Tongue (tissue), 1 donor: ENCODE measurements at regions not wholly inside any gene's neighbourhood (a gene's known extent, or its start where the extent isn't known, plus 50 kb on each side); places are given as distances from the start of the nearest gene placed in this dataset.
"Not testable (repeated sequence)": the region's sequence is repeated elsewhere in the genome, so short reads cannot be mapped to it uniquely, and the experiment has no call there.

Experiments used
- DNase-seq: peaks from one replicate; pipeline ENCODE4 v3.0.0-alpha.2; 2015

DNA sequence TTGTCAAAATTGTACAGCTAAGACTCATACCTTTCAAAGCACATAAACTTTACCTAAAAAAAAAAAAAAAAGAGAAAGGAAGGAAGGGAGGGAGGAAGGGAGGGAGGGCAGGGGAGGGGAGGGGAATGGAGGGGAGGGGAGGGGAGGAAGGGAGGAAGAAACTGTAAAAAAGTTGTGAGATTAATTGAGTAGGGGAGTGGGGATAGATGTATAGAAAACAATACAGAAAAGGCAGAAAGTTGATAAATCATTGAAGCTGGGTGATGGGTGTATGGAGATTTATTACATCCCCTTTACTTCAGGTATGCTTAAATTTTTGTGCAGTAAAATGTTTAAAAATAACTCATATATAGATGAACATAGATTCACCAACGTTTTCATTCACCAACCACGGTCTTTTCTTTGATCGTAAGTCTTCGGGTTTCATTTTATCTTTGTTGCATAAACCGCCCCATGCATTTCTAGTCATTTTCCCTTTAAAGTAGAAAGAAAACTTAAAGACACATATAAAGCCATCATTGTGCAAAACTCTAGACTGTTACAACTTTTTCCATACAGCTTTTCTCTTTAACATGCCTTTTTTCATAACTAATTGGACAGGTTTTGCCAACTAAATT lies 191.2 kb upstream of the KRR1 start:
- no peak for DNase-seq

DNA sequence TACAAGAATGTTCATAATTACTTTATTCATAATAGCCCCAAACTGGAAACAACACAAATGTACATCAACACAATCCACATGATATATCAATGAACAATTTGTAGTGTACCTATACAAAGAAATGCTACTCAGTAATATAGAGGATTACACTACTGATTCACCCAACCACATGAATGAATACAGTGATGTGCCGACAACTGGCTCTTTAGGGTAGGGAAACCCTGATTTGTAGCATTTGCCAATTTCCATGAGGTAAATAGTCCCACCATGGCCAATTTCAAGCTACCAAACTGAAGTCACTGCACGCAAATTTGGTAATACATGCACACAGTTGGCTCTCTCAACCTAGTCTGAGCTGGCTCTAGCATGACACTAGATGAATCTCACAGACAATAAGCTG lies 190.4 kb upstream of the KRR1 start:
- no peak for DNase-seq

DNA sequence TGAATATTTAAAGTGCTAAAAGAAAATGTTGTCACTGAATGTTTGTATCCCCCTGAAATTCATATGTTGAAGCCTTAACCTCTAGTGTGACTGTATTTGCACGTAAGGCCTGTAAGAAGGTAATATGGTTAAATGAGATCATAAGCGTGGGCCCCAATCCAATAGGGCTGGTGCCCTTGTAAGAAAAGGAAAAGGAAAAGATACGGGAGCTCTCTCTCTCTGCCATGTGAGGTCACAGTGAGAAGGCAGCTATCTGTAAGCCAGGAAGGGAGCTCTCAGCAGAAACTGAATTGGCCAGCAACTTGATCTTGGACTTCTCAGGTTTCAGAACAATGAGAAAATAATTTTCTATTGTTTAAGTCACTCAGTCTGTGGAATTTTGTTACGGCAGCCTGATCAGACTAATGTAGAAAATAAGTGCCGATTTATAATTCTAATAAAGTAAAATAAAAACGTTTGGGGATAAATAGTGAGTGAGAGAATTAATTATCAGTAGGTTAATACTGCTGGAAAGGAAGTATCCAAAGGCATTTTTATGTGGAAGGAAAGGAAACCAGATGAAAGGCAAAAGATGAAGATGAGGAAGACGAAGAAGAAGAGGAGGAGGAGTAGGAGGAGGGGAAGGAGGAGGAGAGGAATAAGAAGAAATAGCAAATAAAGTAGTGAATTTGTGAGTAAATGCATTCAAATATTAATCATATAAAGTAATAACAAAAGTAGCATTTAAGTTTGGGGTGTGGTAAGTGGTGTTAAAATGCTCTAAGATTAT lies 188.5 kb upstream of the KRR1 start:
- peak; percentile 37 for DNase-seq

DNA sequence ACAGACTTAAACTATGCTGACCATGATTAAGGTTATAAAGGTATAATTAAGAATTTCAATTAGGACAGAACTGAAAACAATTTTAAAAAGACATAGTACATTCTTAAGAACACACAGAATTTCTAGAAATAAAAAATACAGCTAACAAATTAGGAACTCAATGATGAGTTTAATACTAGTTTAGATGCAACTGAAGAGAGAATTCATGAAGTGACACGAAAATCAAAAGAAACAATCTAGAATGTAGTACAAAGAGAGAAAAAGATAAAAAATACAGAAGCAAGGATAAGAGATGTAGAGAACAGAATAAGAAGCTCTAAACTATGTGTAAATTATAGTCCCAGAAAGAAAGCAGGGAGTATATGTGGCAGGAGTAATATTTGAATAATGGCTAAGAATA lies 187.8 kb upstream of the KRR1 start:
- DNase-seq, result no peak

DNA sequence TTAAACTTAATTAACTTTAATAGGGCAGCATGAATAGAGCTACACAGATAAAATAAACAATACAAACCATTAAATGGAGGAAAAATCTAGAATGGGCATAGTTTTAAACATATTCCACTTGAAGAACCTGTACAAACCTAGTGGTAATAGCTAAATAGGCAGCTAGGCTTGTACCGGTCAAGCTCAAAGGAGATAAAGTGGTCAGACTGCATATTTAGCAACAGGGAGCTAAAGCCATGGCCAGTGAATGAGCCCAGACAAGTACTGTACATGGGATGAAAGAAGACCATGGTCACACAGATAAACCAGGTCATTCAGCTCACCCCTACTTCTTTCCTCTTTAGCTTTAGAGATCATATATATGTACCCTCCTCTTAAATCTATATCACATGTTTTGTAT lies 186.6 kb upstream of the KRR1 start:
- no peak for DNase-seq

DNA sequence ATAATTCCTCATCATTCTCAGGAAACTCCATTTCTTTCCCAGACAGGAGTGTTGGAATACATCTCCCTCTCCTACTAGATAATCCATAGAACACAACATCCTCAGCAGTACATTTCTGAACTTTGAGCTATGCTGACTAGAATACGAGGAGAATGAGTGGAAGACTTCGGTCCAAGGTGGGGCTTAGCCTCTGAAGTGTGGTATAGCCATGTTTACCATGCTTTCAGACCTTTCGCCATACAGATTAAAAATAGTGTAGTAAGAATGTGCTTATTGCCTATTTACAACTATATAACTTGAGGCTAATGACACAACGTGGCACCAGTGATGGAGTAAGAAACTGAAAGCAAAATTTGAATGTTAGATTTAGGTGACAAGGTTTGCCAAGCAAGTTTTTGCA lies 184.5 kb upstream of the KRR1 start:
- no peak for DNase-seq

DNA sequence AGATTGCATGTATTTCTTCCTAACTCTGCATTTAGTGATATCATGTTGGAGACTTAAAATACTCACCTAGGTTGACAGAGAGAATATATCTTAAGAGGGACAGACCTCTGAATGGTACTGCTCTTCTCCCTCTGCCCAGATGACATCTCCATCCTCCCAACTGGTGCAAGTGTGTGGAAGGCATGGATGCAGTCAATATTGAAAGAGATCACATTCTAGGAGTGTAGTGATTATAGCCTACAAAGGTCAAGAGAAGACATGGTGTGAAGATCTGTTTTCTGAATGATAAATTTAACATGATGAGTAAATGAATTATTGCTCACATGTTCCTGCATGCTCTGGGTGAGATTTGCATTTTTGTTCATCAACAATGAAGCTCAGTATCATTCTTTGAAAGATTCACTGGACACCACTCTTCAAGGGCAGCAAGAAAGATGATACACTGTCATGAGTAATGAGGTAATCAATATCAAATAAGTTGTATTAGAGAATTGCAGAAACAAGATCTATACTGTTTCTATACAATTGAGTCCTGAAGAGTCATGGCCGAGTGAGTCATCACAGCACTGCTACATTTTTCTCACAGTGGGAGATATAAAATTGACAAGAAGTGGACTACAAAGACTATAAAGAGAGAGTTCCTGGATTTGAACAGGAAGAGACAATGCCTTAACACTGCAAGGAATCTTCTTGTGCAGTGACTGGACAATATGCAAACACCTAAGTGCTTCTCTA lies 183.3 kb upstream of the KRR1 start:
- no peak for DNase-seq

DNA sequence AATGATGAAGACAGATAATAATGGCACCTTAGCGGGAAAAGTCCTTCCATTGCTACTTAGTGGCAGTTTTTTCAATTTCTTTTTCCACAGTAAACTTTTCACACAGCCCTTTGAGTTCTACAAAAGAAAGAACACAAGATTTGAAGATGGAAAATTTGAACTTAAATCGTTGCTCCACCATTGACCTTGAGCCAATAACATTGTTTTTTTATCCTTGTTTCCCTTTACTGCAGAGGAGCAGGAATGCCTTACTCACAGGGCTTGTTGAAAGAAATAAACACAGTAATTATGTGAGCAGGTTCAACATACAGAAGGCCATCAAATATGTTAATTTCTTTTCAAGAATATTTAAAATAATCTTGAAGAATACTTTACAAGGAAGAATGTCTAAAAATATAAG lies 181.5 kb upstream of the KRR1 start:
- no peak for DNase-seq

DNA sequence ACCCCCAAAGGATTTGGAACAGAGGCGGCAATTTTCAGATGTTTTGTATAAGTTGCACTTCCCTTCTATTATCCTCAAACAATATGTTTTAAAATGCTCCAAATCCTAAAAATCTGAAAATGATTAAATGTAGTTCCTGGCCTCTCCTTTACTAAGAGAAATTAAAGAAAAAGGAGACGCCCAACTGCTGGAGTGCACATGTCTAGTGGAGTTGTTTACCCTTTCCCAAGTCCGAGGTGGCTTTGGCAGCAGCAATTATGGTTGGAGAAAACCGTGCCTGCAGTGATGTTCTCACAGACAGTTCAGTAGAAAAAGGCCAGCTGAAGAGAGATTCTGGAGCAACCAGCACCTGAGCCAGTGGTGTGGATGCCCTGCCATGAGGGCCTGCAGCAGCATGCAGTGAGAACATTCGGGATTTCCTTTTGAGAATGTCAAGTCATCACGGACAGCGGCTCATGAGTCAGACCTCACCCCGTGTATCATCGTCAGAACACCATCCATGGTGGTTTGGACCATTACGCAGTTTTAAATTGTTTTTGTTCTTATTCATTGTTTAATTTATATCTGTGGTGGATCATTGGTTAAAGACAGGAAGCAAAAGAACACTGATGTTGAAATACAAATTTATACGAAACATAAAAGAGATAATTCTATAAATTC lies 179.0 kb upstream of the KRR1 start:
- DNase-seq, result peak; percentile 41

DNA sequence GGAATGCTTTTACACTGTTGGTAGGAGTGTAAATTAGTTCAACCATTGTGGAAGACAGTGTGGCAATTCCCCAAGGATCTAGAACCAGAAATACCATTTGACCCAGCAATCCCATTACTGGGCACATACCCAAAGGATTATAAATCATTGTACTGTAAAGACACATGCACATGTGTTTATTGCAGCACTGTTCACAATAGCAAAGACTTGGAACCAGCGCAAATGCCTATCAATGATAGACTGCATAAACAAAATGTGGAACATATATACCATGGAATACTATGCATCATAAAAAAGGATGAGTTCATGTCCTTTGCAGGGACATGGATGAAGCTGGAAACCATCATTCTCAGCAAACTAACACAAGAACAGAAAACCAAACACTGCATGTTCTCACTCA lies 174.8 kb upstream of the KRR1 start:
- not testable (repeated sequence) for DNase-seq

DNA sequence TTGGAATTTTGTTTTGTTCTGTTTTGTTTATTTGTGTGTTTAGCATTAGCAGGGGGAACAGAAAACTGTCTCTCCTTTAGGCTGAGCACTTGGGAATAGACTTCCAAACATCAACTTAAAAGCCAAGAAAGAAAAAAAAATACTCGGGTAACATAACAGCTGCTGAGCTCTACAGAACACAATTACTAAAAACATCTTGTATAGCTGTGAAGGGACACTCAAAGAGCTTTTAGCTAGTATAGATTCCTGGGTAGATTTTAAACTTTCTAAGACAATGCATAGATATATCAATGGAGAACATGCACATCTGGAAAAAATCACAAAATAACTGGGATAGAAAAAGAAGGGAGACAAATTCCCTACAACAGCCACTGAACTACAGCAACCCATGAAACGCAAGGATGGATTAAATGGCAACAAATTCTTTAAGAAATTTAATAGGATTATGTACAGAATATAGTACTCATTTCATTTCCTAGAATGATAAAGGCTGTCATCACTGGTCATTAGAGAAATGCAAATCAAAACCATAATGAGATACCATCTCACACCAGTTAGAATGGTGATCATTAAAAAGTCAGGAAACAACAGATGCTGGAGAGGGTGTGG lies 174.3 kb upstream of the KRR1 start:
- peak; percentile 49 for DNase-seq

DNA sequence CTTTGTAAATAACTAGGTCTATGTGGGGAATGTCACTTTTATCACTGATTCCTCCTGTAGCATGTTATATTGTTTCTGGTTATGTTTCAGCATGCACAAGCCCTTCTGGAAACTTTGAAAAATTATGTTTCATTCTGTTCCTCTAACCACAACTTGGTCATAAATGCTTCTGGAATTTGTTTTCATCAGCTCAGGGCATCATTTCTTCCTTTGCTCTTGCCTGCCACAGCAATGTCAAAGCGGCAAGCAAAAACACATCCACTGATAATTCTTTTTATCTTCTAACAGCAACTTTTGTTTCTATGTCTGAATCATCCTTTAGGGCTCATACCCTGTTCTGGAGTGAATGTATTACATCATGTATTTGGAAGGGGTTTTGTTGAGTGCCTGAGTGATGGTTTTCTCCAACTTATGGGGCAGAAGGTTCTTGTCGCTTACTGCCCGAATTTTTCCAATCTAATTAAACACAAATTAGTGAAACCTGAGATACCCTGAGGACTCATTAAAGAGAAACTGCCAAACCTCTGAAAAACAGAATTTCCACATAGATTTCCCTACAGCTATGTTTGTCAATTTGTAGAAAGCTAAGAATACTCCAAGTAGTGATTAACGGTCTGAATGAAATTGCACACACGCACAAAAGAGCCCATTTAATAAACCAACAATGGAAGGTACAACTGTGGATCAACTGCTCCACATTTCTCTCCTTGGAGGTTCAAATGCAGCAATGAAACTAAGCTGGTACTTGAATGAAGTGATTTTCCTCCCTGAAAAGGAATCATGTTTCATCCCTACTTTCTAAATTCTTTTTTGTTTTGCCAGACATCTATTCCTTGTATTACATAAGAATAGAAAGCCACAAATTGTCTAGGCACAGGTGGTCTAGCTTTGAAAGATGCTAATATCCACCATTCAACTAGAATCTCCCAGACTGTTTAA lies 173.5 kb upstream of the KRR1 start:
- DNase-seq, result no peak

DNA sequence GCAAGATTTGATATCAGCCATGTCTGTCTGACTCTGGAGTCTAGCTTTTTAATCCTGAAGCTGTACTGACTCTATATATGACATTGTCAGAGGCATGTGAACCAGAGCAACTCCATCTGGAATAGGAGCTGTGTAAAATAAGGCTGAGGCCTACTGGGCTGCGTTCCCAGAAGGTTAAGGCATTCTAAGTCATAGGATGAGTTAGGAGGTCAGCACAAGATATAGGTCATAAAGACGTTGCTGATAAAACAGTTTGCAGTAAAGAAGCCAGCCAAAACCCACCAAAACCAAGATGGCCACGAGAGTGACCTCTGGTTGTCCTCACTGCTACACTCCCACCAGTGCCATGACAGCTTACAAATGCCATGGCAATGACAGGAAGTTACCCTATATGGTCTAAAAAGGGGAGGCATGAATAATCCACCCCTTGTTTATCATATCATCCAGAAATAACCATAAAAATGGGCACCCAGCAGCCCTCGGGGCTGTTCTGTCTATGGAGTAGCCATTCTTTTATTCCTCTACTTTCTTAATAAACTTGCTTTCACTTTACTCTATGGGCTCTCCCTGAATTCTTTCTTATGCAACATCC lies 172.7 kb upstream of the KRR1 start:
- DNase-seq, result not testable (repeated sequence)

DNA sequence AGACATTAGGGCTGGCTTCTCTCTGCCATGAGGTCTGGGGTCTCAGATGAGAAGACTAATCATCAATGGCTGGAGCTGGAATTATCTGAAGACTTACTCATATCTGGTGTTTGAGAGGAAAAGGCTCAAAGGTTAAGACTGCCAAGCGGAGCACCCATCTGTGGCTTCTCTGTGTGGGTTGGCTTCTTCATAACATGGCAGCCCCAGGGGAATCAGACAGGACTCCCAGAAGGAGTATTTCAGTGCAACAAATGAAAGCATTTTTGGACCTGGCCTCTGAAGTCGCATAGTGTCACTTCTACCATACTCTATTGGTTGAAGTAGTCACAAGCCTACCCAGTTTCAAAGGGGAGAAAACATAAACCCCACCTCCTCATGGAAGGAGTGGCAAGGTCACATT lies 171.8 kb upstream of the KRR1 start:
- no peak for DNase-seq

DNA sequence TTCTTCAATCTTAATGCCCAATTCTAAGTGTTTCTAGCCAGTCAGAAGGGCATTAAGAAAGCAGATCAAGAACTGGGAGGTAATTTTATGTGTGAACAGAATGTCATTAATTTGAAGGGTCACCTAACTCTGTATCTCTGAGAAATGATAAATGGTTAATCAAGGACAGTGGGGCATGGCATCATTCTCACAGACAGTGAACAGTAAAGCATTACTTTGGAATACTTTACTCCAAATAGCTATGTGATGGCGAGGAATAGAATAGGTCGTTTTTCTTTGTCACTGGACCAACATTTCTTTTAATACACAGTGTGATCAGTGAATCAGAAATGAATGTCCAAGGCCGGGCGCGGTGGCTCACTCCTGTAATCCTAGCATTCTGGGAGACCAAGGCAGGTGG lies 166.1 kb upstream of the KRR1 start:
- DNase-seq, result no peak

DNA sequence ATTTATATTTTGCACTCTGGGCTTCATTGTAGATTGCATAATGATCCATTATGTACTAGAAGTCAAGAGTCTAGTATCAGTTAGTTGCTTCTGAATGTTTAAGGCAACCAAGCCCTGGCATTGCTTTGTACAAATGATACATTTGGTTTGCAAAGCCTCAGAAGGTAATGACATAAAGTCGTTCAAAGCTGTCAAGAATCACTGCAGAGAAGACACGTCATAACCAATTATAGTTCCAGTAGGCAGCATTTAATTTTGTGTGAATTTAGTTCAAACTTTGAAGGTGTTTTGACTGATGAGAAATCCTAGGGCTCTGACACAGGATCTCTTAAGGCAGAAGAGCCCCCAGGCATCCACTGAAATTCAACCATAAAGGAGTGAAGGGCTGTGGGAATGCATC lies 163.0 kb upstream of the KRR1 start:
- DNase-seq, result no peak

DNA sequence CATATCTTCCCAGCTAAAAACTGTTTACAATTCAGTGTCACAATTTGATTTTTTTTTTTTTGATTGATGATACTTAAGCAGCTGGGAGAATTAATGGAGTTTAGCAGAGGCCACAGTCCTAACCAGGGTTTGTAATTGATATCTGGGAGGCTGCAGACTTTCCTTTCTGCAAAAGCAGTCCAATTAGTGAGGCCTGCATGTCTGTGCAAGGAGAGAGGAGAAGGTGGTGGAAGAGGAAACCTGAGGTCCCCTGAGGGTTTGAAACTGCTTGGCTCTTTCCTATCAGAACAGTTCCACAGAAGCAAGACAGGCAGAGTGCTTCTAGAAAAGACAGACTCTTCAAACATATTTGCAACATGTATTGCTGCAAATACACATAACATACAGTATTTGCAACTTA lies 160.8 kb upstream of the KRR1 start:
- DNase-seq, result peak; percentile 31

DNA sequence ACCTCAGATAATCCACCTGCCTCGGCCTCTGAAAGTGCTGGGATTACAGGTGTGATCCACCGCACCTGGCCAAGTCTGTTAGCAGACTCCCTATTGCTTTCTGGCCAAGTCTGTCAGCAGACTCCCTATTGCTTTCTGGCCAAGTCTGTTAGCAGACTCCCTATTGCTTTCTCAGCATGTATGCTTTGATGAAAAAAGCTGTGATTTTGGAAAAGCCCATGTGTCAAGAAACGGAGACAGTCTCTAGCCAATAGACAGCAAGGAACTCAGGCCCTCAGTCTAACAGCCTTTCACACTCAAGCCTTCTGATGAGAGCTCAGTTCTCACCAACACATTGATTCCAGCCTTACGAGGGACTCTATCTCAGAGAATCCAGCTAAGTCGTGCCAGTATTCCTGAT lies 158.8 kb upstream of the KRR1 start:
- DNase-seq, result no peak

DNA sequence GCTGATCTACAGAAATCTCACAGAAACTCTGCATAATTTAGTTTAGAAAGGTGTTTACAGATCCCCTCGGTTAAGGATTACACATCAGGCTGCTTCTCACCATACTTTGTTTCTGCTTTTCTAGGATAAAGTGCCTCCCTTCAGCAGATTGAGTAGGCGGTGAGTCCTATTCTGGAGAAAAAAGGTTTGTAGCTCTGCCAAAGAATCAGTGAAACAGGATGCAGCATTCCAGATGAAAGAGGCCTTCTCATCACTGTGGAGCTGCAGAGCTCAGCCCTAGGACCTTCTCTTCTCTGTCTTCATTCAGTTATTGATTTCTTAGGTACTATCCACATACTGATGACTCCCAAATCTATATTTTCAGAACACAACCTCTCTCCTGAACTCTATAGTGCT lies 155.5 kb upstream of the KRR1 start:
- peak; percentile 51 for DNase-seq

DNA sequence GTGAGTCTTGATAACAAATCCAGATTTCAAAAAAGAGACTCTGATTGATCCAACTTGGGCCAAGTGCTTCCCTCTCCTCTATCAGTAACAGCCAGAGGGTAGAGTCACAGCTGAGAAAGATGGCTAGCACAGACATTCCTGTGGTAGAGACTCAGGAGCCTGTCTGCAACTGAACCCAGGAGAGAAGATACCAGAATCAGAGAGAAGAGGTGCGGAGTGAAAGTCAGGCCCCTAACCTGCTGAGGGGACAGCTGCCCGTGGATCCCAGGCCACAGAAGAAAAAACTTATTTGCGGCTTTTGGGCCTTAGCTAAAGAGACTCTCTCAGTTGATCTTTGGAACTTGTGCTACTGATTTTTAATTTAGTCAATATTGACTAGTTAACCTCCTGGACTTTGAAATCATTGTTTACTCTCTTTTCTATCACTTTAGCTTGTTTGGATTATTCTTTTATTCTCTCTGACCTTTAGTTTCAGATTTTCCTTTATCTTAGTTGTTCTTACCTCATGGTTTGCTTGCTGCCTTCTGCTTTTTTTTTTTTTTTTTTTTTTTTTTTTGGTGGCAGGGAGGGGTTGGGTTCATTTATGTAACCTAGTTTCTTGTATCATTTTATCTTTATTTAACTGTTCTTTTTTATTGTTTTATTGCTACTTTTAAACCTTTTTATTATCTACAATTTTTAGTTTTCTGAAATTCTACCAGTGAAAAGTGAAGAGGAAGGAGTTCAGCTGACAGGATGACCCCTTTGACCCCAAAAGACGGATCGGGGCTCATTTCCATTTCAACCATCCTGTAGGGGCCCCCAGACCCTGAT lies 154.9 kb upstream of the KRR1 start:
- no peak for DNase-seq
